Aorta (tissue), 5 donors: ENCODE measurements at regions not wholly inside any gene's neighbourhood (a gene's known extent, or its start where the extent isn't known, plus 50 kb on each side); places are given as distances from the start of the nearest gene placed in this dataset.
"Not testable (repeated sequence)": the region's sequence is repeated elsewhere in the genome, so short reads cannot be mapped to it uniquely, and the experiment has no call there.

ENCODE experiments used
- ATAC-seq: fragments of 200-7000 bp; cut with Tn5 transposase; one replicate; pipeline ENCODE4 v1.9.1; 2022; ENCODE audit warnings: moderate library complexity; ENCODE audit not compliant: low FRiP score
- DNase-seq, 2 donors: peaks; one replicate each; pipeline ENCODE4 v3.0.0-alpha.2; 2020
- H3K27ac ChIP-seq, 2 donors: one replicate each; pipeline ENCODE4 v1.5.1; 2013; ENCODE audit warnings: low read length in 2 of 2, mild to moderate bottlenecking in 2 of 2, moderate library complexity in 2 of 2, control low read depth in 1 of 2, inconsistent platforms in 1 of 2, low read depth in 1 of 2
- H3K27me3 ChIP-seq, 2 donors: one replicate each; pipeline ENCODE4 v1.6.1; 2013; ENCODE audit warnings: control low read depth in 1 of 2, low read length in 1 of 2, mild to moderate bottlenecking in 1 of 2, moderate library complexity in 1 of 2; ENCODE audit not compliant: insufficient read depth in 2 of 2, control insufficient read depth in 1 of 2
- H3K36me3 ChIP-seq, 2 donors: one replicate each; pipeline ENCODE4 v1.6.1; 2013; ENCODE audit warnings: control low read depth in 1 of 2, low read length in 1 of 2, mild to moderate bottlenecking in 1 of 2; ENCODE audit not compliant: insufficient read depth in 2 of 2, control insufficient read depth in 1 of 2
- H3K4me1 ChIP-seq, 2 donors: one replicate each; pipeline ENCODE4 v1.6.1; 2013; ENCODE audit warnings: low read length in 2 of 2, control low read depth in 1 of 2, mild to moderate bottlenecking in 1 of 2, moderate library complexity in 1 of 2; ENCODE audit not compliant: insufficient read depth in 2 of 2, control insufficient read depth in 1 of 2
- H3K4me3 ChIP-seq, 2 donors: one replicate each; pipeline ENCODE4 v1.5.1; 2013; ENCODE audit warnings: low read length in 2 of 2, control low read depth in 1 of 2, mild to moderate bottlenecking in 1 of 2
- H3K9me3 ChIP-seq: one replicate; pipeline ENCODE4 v1.6.1; 2013; ENCODE audit warnings: mild to moderate bottlenecking, low read length; ENCODE audit not compliant: control insufficient read depth
- intact Hi-C, 2 donors: fragments of 100-400 bp; cut with DNase I; formaldehyde crosslinking; loops; one replicate each; pipeline versions ENCODE4 v1.14.2 to v1.15.0; 2022
- donor health status: healthy with polysubstance abuse.
- donor health status: Bipolar disorder and iron deficiency.
- donor health status: DM: no; HTN: no; CAD: no.
- donor health status: DM: no; HTN: no; CAD: no.
- donor health status: DM: yes; HTN: yes; CAD: no.

DNA sequence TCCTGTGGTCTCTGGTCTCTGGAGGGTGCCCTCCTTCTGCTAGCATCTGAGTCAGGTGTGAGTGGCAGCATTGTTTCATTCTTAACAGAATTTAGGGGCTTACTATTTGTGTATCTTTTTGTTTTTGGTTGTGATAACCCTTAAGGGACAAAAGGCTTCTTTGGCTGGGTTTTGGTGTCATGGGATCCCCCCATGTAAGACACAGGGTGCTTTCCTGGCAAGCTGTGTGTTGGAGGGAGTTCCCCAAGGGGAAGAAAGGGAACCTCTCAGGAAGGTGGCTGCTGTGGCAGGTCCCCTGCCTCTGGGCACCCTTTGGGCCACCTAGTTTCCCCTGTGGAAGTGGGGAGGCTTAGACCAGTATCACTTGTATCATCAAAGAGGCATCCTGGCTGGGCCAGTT lies 4459.6 kb upstream of the OR11H1 start:
- H3K36me3 ChIP-seq, H3K9me3 ChIP-seq, H3K4me3 ChIP-seq, DNase-seq, intact Hi-C loops, ATAC-seq, H3K4me1 ChIP-seq, H3K27ac ChIP-seq, H3K27me3 ChIP-seq: not testable (repeated sequence)
